OCI-LY1 (cell line): ENCODE measurements at regions not wholly inside any gene's neighbourhood (a gene's known extent, or its start where the extent isn't known, plus 50 kb on each side); places are given as distances from the start of the nearest gene placed in this dataset.

Source experiments
- EZH2 ChIP-seq: fragments of 200-600 bp; sonication (generic), shearing (Covaris generic); IDR thresholded peaks from 2 replicates; pipeline ENCODE4 v1.8.0; 2017; ENCODE audit warnings: borderline replicate concordance, mixed run types, mild to moderate bottlenecking, antibody characterized with exemption, low read length, moderate library complexity, mixed read lengths
- TF ChIP-seq, protein P1 (sequence below): fragments of 200-600 bp; sonication (generic), shearing (Covaris generic); IDR thresholded peaks from 2 replicates; pipeline ENCODE4 v1.5.1; 2017; ENCODE audit warnings: mild to moderate bottlenecking, antibody characterized with exemption, low read length, moderate library complexity, mixed read lengths

DNA sequence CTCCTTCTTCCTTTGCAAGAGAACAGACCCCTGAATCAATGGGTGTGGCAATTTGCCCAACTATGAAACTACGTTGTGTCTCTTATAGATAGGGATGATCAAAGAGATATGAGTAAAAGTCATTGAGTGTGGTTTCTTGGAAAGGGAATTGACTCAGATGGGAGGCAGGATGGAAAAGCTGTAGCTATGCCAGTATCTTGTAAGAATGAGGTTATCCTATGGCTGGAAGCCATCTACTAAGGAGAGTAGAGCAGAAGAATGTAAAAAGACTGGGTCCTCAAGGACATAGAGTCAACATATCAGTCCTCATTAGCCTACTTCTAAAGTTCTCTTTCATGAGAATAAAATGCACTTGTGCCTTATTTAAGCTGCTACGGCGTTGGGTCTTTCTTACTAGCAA lies 78.9 kb upstream of the POU2AF2 start:
- TF ChIP-seq, protein P1, sequence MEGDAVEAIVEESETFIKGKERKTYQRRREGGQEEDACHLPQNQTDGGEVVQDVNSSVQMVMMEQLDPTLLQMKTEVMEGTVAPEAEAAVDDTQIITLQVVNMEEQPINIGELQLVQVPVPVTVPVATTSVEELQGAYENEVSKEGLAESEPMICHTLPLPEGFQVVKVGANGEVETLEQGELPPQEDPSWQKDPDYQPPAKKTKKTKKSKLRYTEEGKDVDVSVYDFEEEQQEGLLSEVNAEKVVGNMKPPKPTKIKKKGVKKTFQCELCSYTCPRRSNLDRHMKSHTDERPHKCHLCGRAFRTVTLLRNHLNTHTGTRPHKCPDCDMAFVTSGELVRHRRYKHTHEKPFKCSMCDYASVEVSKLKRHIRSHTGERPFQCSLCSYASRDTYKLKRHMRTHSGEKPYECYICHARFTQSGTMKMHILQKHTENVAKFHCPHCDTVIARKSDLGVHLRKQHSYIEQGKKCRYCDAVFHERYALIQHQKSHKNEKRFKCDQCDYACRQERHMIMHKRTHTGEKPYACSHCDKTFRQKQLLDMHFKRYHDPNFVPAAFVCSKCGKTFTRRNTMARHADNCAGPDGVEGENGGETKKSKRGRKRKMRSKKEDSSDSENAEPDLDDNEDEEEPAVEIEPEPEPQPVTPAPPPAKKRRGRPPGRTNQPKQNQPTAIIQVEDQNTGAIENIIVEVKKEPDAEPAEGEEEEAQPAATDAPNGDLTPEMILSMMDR, result no peak
- no peak for TF ChIP-seq EZH2
